ENCODE measurements at regions not wholly inside any gene's neighbourhood (a gene's known extent, or its start where the extent isn't known, plus 50 kb on each side); places are given as distances from the start of the nearest gene placed in this dataset.
"Not testable (repeated sequence)": the region's sequence is repeated elsewhere in the genome, so short reads cannot be mapped to it uniquely, and the experiment has no call there.

- not testable (repeated sequence) for DNase-seq
These were observed 95.1 kb upstream of the FRMD4B start for GRCh38 chr3:69480986-69481385.

GRCh38 chr3:69474186-69474585 is 88.3 kb upstream of the FRMD4B start:
- no peak for DNase-seq

- DNase-seq, result no peak
These were observed 86.2 kb upstream of the FRMD4B start for GRCh38 chr3:69472093-69472492.

GRCh38 chr3:69463531-69463930 is 77.6 kb upstream of the FRMD4B start:
- DNase-seq, result no peak

- no peak for DNase-seq
These were observed 76.9 kb upstream of the FRMD4B start for GRCh38 chr3:69462826-69463100.

GRCh38 chr3:69462022-69462825 is 76.3 kb upstream of the FRMD4B start:
- DNase-seq, result no peak

GRCh38 chr3:69460034-69460433 is 74.1 kb upstream of the FRMD4B start:
- no peak for DNase-seq

- no peak for DNase-seq
These were observed 73.0 kb upstream of the FRMD4B start for GRCh38 chr3:69458803-69459365.

- DNase-seq, result no peak
These were observed 70.7 kb upstream of the FRMD4B start for GRCh38 chr3:69456631-69457030.

- no peak for DNase-seq
These were observed 68.4 kb upstream of the FRMD4B start for GRCh38 chr3:69454204-69454787.

GRCh38 chr3:69452295-69452694 is 66.4 kb upstream of the FRMD4B start:
- no peak for DNase-seq

- DNase-seq, result no peak
These were observed 65.7 kb upstream of the FRMD4B start for GRCh38 chr3:69451594-69451993.

- DNase-seq, result no peak
These were observed 63.0 kb upstream of the FRMD4B start for GRCh38 chr3:69448877-69449276.

- no peak for DNase-seq
These were observed 60.6 kb upstream of the FRMD4B start for GRCh38 chr3:69446402-69447072.

GRCh38 chr3:69445498-69445897 is 59.6 kb upstream of the FRMD4B start:
- DNase-seq, result no peak

GRCh38 chr3:69445024-69445423 is 59.1 kb upstream of the FRMD4B start:
- DNase-seq, result no peak

- DNase-seq, result no peak
These were observed 57.6 kb upstream of the FRMD4B start for GRCh38 chr3:69443457-69443920.

- peak; percentile 3 for DNase-seq
These were observed 57.0 kb upstream of the FRMD4B start for GRCh38 chr3:69442771-69443311.

GRCh38 chr3:69441732-69442131 is 55.8 kb upstream of the FRMD4B start:
- DNase-seq, result no peak

- no peak for DNase-seq
These were observed 55.2 kb upstream of the FRMD4B start for GRCh38 chr3:69441040-69441439.

- no peak for DNase-seq
These were observed 53.9 kb upstream of the FRMD4B start for GRCh38 chr3:69439643-69440270.

GRCh38 chr3:69438476-69438875 is 52.6 kb upstream of the FRMD4B start:
- no peak for DNase-seq
